ENCODE measurements at regions not wholly inside any gene's neighbourhood (a gene's known extent, or its start where the extent isn't known, plus 50 kb on each side); places are given as distances from the start of the nearest gene placed in this dataset.

GRCh38 chr7:46713868-46714596, 793.0 kb upstream of the IGFBP3 start:
- Histone ChIP-seq H3K9me3 (ENCODE audit: control insufficient read depth in 4 of 4, low read length in 3 of 4) (no peaks in the 10 kb centered on the region), H3K9ac (ENCODE audit: low read depth in 1 of 2, low read length in 2 of 2) (no peak overlapping the region), H3K4me1 (ENCODE audit: control insufficient read depth in 4 of 4, insufficient read depth in 4 of 4, low read length in 3 of 4) (peaks cover 9 to 44% (median 42%) of the 10 kb centered on the region in 4 donors), H3K27ac (ENCODE audit: low read depth in 1 of 2, low read length in 2 of 2) (peak overlapping the region; percentile 55), H3K36me3 (ENCODE audit: control insufficient read depth in 4 of 4, insufficient read depth in 3 of 4, low read depth in 1 of 4, low read length in 3 of 4) (no peaks in the 10 kb centered on the region), H3K4me3 (ENCODE audit: low read depth in 1 of 3, low read length in 3 of 3) (no peak overlapping the region), H3K27me3 (ENCODE audit: control insufficient read depth in 4 of 4, insufficient read depth in 4 of 4, low read length in 3 of 4) (no peaks in the 10 kb centered on the region)
- WGBS, result 11% methylated on average over 4 of the region's 4 CpGs
- TF ChIP-seq RAD21 (IDR thresholded peaks at IDR 0.05) (peak; percentile 55 to 58), FOXA1 (IDR thresholded peaks at IDR 0.05) (peak; percentile 42), HNF4G (IDR thresholded peaks at IDR 0.05) (peak; percentile 28), REST (IDR thresholded peaks at IDR 0.05) (peak; percentile 60), GABPA (IDR thresholded peaks at IDR 0.05 in 1 of 2, conservative IDR thresholded peaks at IDR 0.05 in 1 of 2) (no peak), MAX (IDR thresholded peaks at IDR 0.05) (peak; percentile 66), HNF4A (conservative IDR thresholded peaks at IDR 0.05) (peak; percentile 64 to 81), FOXA2 (IDR thresholded peaks at IDR 0.05) (no peak), YY1 (IDR thresholded peaks at IDR 0.05) (peak; percentile 69), TAF1 (conservative IDR thresholded peaks at IDR 0.05) (no peak), JUND (IDR thresholded peaks at IDR 0.05) (peak; percentile 54 to 71), EGR1 (IDR thresholded peaks at IDR 0.05; ENCODE audit: low read depth in 2 of 2) (peak in 1 of 2 donors; percentile 21), RXRA (IDR thresholded peaks at IDR 0.05) (peak; percentile 97 to 98), ATF3 (IDR thresholded peaks at IDR 0.05) (no peak), ZBTB33 (IDR thresholded peaks at IDR 0.05) (peak; percentile 67), CTCF (IDR thresholded peaks at IDR 0.05; ENCODE audit: low read depth, low read length, missing input control) (no peak), SP1 (IDR thresholded peaks at IDR 0.05) (peak; percentile 90), NR2F2 (IDR thresholded peaks at IDR 0.05) (peak; percentile 99)
- peak; percentile 61 for DNase-seq (ENCODE audit: low spot score)

All from liver (tissue), 8 donors.